ENCODE measurements at regions not wholly inside any gene's neighbourhood (a gene's known extent, or its start where the extent isn't known, plus 50 kb on each side); places are given as distances from the start of the nearest gene placed in this dataset.

GRCh38 chr4:32768664-32769389, 2048.7 kb downstream of the PCDH7 start:
- no peaks in the 10 kb centered on the region for H3K27me3 ChIP-seq (ENCODE audit: control insufficient read depth, insufficient read depth, low read length)
- H3K4me3 ChIP-seq (replicated peaks in 1 of 4; ENCODE audit: control extremely low read depth in 1 of 4, insufficient read depth in 1 of 4, low read depth in 3 of 4, low read length in 4 of 4) = no peak overlapping the region
- H3K79me2 ChIP-seq (ENCODE audit: control insufficient read depth, insufficient read depth, low read length) = no peaks in the 10 kb centered on the region
- no peaks in the 10 kb centered on the region for H3K4me1 ChIP-seq (ENCODE audit: control insufficient read depth, extremely low read depth, insufficient read depth, low read length)
- no peak for TF ChIP-seq EZH2 (IDR thresholded peaks at IDR 0.05; ENCODE audit: low read length, missing control alignments)
- no peak for TF ChIP-seq CTCF (conservative IDR thresholded peaks at IDR 0.05 in 1 of 2, IDR thresholded peaks at IDR 0.05 in 1 of 2; ENCODE audit: low read depth in 1 of 2, low read length in 2 of 2)
- H4K20me1 ChIP-seq (ENCODE audit: control insufficient read depth, extremely low read depth, insufficient read depth, low read length) = no peaks in the 10 kb centered on the region
- no peak overlapping the region for H3K4me2 ChIP-seq (ENCODE audit: extremely low read depth, insufficient read depth, low read length)
- no peak overlapping the region for H2AFZ ChIP-seq (ENCODE audit: low read length)
- H3K36me3 ChIP-seq (ENCODE audit: control insufficient read depth, insufficient read depth, low read length) = no peaks in the 10 kb centered on the region
- H3K9ac ChIP-seq (ENCODE audit: insufficient read depth, low read length) = no peak overlapping the region
- DNase-seq (ENCODE audit: low read depth in 2 of 2) = no peak
- no peaks in the 10 kb centered on the region for H3K9me3 ChIP-seq (ENCODE audit: control insufficient read depth, insufficient read depth, low read depth, low read length)
- H3K27ac ChIP-seq (ENCODE audit: insufficient read depth, low read length) = no peak overlapping the region

- Histone ChIP-seq H3K4me3 (replicated peaks in 1 of 4; ENCODE audit: control extremely low read depth in 1 of 4, insufficient read depth in 1 of 4, low read depth in 3 of 4, low read length in 4 of 4) (no peak overlapping the region), H2AFZ (ENCODE audit: low read length) (no peak overlapping the region), H3K27ac (ENCODE audit: insufficient read depth, low read length) (no peak overlapping the region), H3K4me1 (ENCODE audit: control insufficient read depth, extremely low read depth, insufficient read depth, low read length) (no peaks in the 10 kb centered on the region), H3K9ac (ENCODE audit: insufficient read depth, low read length) (no peak overlapping the region), H3K9me3 (ENCODE audit: control insufficient read depth, insufficient read depth, low read depth, low read length) (no peaks in the 10 kb centered on the region), H3K4me2 (ENCODE audit: extremely low read depth, insufficient read depth, low read length) (no peak overlapping the region), H4K20me1 (ENCODE audit: control insufficient read depth, extremely low read depth, insufficient read depth, low read length) (no peaks in the 10 kb centered on the region), H3K27me3 (ENCODE audit: control insufficient read depth, insufficient read depth, low read length) (no peaks in the 10 kb centered on the region), H3K79me2 (ENCODE audit: control insufficient read depth, insufficient read depth, low read length) (no peaks in the 10 kb centered on the region), H3K36me3 (ENCODE audit: control insufficient read depth, insufficient read depth, low read length) (no peaks in the 10 kb centered on the region)
- TF ChIP-seq CTCF (conservative IDR thresholded peaks at IDR 0.05 in 1 of 2, IDR thresholded peaks at IDR 0.05 in 1 of 2; ENCODE audit: low read depth in 1 of 2, low read length in 2 of 2) = no peak
- no peak for TF ChIP-seq EZH2 (IDR thresholded peaks at IDR 0.05; ENCODE audit: low read length, missing control alignments)
- no peak for DNase-seq (ENCODE audit: low read depth in 2 of 2)
Observed at GRCh38 chr4:32771491-32771890, 2051.3 kb downstream of the PCDH7 start.

- H3K36me3 ChIP-seq (ENCODE audit: control insufficient read depth, insufficient read depth, low read length) = no peaks in the 10 kb centered on the region
- no peaks in the 10 kb centered on the region for H3K4me1 ChIP-seq (ENCODE audit: control insufficient read depth, extremely low read depth, insufficient read depth, low read length)
- H3K27ac ChIP-seq (ENCODE audit: insufficient read depth, low read length) = no peak overlapping the region
- no peaks in the 10 kb centered on the region for H3K79me2 ChIP-seq (ENCODE audit: control insufficient read depth, insufficient read depth, low read length)
- no peaks in the 10 kb centered on the region for H4K20me1 ChIP-seq (ENCODE audit: control insufficient read depth, extremely low read depth, insufficient read depth, low read length)
- no peak overlapping the region for H3K9ac ChIP-seq (ENCODE audit: insufficient read depth, low read length)
- DNase-seq (ENCODE audit: low read depth in 2 of 2) = peak; percentile 0 to 51
- no peaks in the 10 kb centered on the region for H3K9me3 ChIP-seq (ENCODE audit: control insufficient read depth, insufficient read depth, low read depth, low read length)
- no peak overlapping the region for H3K4me3 ChIP-seq (replicated peaks in 1 of 4; ENCODE audit: control extremely low read depth in 1 of 4, insufficient read depth in 1 of 4, low read depth in 3 of 4, low read length in 4 of 4)
- no peaks in the 10 kb centered on the region for H3K27me3 ChIP-seq (ENCODE audit: control insufficient read depth, insufficient read depth, low read length)
- H3K4me2 ChIP-seq (ENCODE audit: extremely low read depth, insufficient read depth, low read length) = no peak overlapping the region
- H2AFZ ChIP-seq (ENCODE audit: low read length) = no peak overlapping the region
- TF ChIP-seq EZH2 (IDR thresholded peaks at IDR 0.05; ENCODE audit: low read length, missing control alignments) = no peak
- peak in 1 of 2 donors; percentile 58 for TF ChIP-seq CTCF (conservative IDR thresholded peaks at IDR 0.05 in 1 of 2, IDR thresholded peaks at IDR 0.05 in 1 of 2; ENCODE audit: low read depth in 1 of 2, low read length in 2 of 2)
Observed at GRCh38 chr4:32775049-32775448, 2054.9 kb downstream of the PCDH7 start.

Measured in fibroblast of lung (primary cell).